Activated naive CD4-positive, alpha-beta T cell treated with anti-CD3 and anti-CD28 coated beads, Interleukin-2, amount 50 U/mL, for 16 hours (primary cell): ENCODE measurements at regions not wholly inside any gene's neighbourhood (a gene's known extent, or its start where the extent isn't known, plus 50 kb on each side); places are given as distances from the start of the nearest gene placed in this dataset.
"Not testable (repeated sequence)": the region's sequence is repeated elsewhere in the genome, so short reads cannot be mapped to it uniquely, and the experiment has no call there.

ENCODE experiments used
- DNase-seq: peaks from one replicate; pipeline ENCODE4 v3.0.0-alpha.2; 2020

DNA sequence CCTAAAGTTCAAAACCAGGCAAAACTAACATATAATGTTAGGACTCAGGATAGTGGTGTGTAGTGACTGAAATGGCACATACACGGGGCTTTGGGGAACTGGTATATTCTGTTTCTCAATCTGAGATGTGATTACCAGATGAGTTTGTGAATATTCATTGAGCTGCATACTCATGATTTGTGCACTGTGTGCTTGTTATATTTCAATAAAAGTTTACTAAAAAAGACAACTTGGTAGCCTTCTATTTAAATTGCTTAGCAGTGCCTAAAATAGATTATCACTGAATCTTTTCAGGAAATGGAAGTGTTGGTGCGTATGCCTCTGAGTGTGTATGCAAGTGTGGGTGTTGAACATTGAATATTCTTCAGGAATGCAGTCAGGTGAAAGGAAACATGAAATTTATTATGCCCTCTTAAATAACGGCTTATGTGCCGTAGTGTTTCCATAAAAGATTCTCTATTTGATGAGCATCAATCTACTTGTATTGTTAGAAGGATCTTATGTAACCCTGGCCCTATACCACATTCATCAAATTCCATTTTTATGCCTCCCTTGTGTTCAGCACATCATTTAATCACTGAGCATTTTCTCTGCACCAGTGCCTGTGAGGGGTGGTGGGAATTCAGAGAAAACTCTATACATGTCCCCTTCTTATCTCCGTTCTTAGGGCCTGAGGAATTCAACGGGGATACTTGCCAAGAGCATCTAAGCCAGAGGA is 82.6 kb upstream of the AUTS2 start:
- no peak for DNase-seq

DNA sequence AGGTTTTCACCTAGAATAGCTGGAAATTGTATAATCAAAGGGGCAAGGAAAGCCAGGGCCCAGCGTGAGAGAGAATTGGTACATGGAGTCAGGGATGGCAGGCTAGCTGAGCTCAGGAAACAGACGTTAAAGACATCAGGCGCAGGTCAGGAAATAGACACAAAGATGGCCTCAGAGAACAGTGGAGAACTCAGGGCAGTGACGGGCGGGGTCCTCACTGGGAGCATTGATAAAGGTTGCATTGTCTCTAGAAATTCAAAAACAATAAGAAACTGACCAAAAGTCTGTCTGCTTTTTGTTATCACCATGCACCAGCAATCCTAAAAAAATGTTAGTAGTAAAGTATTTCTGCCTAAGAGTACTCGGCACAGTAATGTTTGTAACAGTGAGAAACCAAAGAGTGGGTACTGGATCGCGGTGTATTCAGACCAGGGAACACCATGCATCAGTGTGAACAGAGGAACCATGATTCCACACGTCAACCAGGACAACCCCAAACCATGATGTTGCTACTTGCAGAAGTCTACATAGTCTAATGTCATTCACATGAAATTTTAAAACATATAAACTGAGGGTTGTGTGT is 81.9 kb upstream of the AUTS2 start:
- no peak for DNase-seq

DNA sequence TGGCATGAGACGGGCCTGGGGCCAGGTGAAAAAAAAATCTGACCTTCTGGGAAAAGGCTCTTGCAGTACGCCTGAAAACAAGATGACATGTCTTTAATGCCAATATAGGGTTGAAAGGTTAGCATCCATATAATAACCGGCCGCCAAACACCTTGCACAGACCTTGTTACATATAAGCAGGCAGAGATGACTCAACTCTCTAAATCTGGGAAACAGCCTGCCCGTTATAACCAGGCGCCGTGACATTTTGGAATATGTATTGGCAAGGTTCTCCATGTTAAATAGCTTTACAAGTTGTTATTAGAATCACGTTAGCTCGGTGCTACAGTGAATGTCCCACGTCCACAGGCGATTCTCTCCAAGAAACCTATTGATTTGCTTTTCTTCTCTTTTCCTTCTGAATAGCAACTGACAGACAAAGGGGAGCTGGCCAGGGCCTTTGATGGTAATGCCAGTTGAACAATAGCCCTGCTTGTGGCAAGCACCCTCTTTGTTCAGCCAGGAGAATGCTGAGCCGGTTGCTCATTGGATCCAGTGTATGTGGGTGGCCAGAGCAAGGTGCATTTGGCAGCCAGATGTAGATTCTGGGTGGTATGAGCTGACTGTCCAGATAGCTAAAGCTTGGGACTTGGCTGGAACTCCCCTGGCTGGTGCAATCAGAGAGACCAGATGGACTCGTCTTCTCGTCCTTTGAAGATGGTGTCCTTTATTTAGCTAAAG is 80.1 kb upstream of the AUTS2 start:
- DNase-seq, result no peak

- no peak for DNase-seq
Measured at GRCh38 chr7:69518705-69519077, 79.6 kb upstream of the AUTS2 start.

- DNase-seq, result no peak
Measured at GRCh38 chr7:69526570-69526969, 71.7 kb upstream of the AUTS2 start.

DNA sequence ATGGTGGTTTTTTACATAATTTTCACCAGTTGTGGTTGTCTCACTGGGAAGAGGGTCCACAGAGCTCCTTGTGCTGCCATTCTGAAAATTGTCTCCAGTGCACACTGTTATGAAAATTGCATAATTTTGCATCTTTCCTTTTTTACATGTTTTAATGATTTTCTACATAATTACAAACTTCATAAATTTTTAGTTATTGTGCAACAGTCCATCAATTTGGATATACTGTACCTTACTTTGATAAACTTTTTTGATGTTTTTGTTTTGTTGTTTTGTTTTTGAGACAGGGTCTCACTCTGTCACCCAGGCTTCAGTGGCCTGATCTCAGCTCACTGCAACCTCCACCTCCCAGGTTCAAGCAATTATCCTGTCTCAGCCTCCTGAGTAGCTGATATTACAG is 70.6 kb upstream of the AUTS2 start:
- DNase-seq, result no peak

DNA sequence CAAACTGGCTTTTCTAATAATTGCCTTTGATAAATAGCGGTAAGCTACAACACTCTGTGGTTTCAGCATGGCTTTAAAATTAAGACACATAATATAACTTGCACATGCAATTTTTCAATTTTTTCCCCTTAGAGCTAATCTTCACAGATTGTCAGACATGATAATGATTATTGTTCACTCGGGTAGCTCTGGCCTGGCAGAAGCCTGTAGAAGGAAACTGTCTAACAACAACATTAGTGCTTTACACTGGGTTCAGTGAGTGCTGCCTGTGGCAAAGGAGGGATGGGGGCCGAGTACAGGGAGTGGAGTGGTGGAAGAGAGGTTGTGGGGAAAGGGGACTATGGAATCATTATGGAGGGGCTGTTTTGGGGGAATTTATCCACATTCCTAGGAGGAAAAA is 67.2 kb upstream of the AUTS2 start:
- no peak for DNase-seq

GRCh38 chr7:69534461-69535041 is 63.7 kb upstream of the AUTS2 start:
- DNase-seq, result no peak

- no peak for DNase-seq
Measured at GRCh38 chr7:69537691-69538090, 60.6 kb upstream of the AUTS2 start.

DNA sequence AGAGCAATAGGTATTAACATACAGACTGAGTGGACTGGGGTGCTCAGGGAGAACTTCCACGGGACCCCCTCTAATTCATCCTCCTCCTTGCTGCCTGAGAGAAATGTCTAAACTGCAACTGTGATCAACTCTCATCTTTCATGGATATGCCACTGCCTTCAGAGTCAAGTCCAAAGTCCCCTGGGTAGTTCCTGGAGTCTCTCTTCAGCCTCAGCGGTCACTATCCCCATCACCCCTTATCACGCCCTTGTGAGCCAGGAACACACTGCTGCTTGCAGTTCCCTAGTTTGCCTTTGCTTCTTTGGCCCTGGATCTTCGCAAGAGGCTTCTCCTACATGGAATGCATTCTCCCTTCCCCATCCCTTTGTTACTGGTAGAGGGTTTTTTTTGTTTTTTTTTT is 58.7 kb upstream of the AUTS2 start:
- no peak for DNase-seq

DNA sequence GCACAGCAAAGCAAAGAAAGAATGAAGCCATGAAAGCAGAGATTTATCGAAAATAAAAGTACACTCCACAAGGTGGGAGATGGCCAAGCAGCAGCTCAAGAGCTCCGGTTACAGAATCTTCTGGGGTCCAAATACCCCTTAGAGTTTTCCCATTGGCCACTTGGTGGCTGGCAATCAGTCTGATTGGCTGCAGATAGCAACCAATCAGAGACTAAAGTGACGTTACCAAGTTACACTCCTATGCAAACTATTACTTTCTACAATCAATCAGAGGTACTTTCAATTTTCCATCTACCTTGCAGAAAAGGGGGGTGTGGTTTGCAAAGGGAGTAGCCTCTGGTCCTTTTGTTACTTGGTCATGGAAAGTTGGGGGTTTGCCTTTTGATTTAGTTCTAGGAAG is 58.0 kb upstream of the AUTS2 start:
- no peak for DNase-seq

- DNase-seq, result not testable (repeated sequence)
Measured at GRCh38 chr7:69541779-69542432, 56.4 kb upstream of the AUTS2 start.

DNA sequence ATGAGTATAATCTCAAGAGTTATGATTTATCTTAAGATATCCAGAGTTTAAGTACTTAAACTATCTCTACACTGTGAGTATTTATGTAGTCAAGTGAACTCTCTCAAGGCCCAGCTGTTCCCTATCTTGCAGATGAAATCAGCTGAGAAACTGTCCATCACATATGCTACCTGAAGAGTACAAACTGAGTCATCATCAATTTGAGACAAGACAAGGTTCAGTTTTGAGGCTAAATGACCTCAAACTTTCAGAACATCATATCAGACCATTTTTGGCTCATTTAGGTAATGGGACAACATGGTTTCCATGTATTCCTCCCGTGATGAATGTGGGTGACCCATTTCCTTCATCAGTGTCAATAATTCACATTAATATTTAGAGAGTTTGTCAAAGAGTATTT is 53.1 kb upstream of the AUTS2 start:
- DNase-seq, result no peak
